ENCODE measurements at regions not wholly inside any gene's neighbourhood (a gene's known extent, or its start where the extent isn't known, plus 50 kb on each side); places are given as distances from the start of the nearest gene placed in this dataset.

GRCh38 chr1:43067233-43067745 is 104.8 kb downstream of the EBNA1BP2 start:
- TF ChIP-seq CTCF (IDR thresholded peaks at IDR 0.05; ENCODE audit: low read depth, low read length) (no peak), POLR2A (IDR thresholded peaks at IDR 0.05; ENCODE audit: extremely low read depth, insufficient read length) (no peak), MAX (IDR thresholded peaks at IDR 0.05; ENCODE audit: low read depth, low read length) (no peak)

Data from NB4 (cell line).